HG02678 (cell line): ENCODE measurements at regions not wholly inside any gene's neighbourhood (a gene's known extent, or its start where the extent isn't known, plus 50 kb on each side); places are given as distances from the start of the nearest gene placed in this dataset.

ENCODE experiments used
- ATAC-seq: cut with Tn5 transposase; IDR thresholded peaks from one replicate; pipeline ENCODE4 v1.9.1; 2021; ENCODE audit warnings: mild to moderate bottlenecking, moderate library complexity; ENCODE audit not compliant: unreplicated experiment

DNA sequence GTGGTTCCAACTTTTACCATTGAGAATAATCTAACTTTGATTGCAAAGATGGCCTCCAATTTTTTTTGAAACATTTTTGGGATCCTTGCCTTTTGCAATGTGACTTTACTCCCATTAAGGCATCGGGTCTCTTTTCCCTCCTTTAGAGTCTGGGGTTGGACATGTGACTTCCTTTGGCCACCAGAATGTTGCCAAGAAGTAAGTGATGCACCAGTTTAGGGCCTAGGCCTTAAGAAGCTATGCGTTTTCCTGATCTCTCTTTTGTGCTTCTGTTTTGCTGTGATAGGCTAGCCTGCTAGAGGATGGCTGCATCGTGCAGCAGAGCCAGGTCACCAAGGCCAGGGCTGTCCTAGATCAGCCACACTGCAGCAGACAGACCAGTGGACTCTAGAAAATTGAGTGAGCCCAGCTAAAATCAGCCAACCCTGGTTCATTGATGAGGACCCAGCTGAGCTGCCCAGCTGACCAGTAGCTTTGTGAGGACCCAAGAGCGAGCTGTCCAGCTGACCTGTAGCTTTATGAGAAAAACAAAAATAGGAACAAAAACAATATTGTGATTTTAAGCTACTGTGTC lies 594.0 kb upstream of the JAG1 start:
- no peak for ATAC-seq

DNA sequence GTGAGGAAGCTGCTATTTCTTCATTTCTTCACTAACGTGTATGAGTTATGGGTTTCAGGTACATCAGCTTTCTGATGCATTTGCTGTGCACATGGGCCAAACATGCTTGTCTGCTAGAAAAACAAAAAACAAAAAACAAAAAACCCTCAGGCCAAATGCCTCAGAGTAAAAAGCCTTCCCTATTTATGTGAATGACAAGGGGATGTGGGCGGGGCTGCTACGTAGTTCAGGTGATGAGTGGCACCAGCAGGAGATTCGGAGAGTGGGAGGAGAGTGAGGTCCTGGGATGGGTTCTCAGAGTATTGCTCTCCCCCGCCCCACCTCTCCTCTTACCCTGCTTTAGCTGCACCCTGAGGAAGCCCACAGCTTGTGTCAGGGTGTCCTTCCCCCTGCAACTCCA lies 596.8 kb upstream of the JAG1 start:
- no peak for ATAC-seq

DNA sequence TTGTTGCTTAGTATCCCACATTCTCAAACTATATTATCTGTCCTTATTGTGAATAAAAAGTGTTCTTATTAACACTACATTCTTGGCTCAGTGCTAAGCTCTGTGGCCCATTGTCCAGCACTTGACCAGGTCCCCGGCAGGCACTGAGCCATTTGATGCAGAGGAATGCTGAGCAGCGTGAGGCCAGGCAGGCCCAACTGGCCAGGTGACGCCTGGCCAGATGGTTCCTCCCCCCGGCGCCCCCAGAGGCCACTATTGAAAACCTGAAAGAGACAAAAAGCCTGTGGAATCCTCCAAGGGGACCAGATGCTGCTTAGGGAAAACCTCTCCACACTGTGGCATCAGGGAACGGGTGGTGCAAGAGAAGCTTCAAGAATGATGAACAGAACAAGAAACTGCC lies 597.5 kb upstream of the JAG1 start:
- no peak for ATAC-seq

DNA sequence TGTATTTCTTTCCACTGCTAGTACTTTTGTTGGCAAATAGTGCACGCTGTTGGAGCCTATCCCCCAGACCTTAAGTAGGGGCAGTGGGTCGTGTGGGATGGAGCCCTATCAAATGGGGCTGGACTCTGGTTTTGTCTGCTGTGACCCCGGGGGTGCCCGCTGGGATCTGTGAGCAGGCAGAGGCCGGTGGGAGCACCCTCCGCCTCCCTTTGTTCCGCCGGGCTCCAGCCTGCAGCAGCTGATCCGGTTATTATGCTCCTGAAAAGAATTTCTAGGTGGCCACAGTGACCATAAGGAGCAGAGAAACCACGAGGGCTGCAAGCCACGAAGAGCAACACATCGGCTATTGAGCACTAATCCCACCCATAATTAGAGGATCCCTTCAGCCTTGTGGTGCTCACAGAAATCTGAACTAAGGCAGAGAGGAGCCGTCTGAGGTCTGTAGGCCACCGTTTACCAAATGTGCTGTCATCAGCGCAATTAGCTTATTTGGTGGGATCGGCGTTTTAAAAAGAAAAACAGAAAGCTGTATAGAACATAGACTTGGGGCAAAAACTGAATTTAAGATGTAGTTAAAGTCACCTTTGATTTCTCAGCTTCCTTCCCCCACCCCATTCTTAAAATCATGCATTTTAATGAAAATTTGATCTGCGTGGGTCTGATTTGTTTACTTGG lies 598.3 kb upstream of the JAG1 start:
- ATAC-seq: no peak

DNA sequence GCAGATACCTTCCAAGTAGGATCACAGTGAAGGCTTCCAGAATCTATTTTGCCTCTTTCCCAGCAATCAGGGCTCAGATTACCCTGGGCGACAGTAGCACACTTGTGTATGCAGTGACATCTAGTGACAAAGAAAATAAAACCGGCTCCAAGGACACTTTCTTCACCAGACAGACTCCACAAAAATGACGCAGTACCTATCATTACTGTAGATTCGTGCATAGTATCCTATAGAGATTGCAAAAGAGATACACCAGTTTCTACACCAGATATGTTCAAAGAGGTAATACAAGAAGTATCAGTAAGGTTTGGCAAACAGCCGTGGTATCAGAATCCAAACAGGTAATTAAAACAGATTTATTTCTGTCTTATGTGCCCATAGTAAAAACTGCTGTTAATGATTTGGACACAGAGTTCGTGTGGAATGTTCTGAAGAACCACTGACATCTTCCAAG lies 600.4 kb upstream of the JAG1 start:
- no peak for ATAC-seq

DNA sequence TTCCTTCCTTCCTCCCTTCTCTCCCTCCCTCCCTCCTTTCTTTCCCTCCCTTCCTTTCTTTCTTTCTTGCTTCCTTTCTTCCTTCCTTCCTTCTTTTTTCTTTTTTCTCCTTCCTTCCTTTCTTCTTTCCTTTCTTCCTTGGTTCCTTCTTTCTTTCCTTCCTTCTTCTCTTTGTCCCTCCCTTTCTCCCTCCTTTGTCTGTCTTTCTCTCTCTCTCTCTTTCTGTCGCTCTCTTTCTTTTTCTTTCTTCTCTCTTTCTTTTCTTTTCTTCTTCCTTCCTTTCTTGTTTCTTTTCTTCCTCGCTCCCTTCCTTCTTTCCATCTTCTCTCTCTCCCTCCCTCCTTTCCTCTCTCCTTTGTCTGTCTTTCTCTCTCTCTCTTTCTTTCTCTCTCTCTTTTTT lies 601.9 kb upstream of the JAG1 start:
- ATAC-seq: no peak

DNA sequence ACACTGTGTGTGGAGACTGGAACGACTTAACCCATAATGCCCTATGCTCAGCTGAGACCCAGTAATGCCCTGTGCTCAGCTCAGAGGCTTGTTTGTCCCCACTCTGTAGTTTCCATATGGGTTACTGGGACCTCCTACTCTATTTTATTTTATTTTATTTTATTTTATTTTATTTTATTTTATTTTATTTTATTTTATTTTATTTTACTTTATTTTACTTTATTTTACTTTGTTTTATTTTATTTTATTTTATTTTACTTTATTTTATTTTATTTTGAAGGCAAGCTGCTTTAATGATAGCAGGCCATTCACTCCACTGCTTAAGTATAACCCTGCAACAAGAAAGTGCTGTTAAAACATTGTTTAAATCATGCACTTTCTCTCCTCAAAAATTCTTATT lies 603.4 kb upstream of the JAG1 start:
- ATAC-seq: no peak

DNA sequence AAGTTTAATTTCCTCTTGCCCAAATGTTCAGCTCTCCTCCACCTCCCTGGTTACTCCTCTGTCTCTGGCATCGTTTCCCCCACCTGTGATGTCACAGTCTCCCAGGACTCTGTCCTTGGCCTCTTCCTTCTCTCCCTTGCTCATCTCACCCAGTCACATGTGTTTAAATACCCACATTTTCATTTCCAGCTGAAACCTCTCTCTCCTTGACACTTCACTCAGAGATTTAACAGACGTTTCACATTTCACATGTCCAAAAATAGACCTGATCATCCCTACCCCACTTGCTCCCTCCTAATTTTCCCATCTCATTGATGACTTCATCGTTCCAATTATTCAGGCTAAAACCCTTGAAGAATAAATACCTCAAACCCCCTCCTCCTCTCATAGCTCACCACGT lies 604.1 kb upstream of the JAG1 start:
- ATAC-seq: no peak

DNA sequence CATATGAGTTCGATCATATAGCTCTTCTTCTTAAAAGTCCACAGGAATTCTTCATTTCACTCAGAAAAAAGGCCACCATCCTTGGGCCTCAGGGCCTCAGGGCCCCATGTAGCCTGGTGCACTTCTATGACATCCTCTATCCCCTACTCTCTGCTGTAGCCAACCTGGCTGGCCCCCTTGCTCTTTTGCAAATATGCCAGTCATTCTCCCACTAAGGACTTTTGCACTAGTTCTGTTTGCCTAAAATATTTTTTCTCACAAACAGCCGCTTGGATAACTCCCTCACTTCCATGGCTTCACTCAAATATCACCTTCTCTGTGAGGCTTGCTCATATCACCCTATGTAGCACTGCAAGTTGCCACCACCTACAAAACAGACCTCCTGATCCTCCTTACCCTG lies 604.7 kb upstream of the JAG1 start:
- ATAC-seq: no peak

DNA sequence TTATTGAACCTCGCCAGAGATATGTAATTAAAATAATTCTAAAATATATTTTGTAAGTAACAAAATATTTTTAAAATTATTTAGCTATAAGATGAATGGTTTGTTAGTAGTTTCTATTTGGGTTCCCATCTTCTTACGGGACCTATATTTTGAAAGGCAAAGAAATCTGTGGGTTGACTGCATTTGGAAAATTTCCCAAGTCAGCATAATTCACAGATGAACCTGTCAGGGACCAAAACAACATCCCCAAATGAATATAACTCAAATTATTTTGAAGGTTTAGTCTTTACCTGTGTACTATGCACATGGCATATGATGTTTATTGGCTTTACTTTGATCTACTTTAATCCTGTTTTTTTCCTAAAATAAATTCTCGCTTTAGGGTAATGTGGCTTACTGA lies 607.4 kb upstream of the JAG1 start:
- ATAC-seq: no peak

DNA sequence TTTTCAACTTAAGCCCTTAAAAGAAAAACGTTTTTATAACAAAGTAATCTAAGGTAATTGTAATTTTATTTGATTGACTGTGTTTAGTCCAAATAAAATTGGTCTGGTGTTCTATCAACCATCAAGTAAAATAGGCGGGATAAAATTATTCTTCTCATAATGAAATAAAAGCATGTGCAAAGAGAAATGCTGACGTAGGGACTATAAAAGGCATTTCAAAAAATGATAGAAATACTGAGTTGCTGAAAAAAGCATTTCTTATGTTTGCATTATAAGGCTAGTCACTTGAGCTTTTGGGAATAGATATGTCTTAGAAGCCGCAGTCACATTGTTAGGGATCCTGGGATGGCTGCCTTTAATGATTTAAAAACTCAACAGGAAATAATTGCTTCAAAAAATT lies 608.0 kb upstream of the JAG1 start:
- ATAC-seq: no peak

DNA sequence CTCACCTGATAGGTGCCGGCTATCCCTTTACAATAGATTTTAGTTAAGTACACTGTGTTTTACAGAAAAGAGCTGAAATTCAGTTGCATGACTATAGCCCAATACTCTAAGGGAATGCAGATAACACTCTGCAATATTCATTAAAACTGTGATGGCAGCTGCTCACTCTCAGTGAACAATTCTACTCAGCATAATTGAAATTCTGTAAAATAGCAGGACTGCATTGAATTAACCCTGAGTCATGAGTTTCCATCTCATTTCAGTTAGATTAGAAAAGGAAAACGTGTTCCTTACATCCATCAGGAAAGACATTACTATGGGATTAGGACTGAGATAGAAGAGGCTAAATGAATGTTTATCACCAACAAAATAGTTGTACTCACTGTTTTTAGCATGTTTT lies 613.3 kb upstream of the JAG1 start:
- ATAC-seq: no peak

DNA sequence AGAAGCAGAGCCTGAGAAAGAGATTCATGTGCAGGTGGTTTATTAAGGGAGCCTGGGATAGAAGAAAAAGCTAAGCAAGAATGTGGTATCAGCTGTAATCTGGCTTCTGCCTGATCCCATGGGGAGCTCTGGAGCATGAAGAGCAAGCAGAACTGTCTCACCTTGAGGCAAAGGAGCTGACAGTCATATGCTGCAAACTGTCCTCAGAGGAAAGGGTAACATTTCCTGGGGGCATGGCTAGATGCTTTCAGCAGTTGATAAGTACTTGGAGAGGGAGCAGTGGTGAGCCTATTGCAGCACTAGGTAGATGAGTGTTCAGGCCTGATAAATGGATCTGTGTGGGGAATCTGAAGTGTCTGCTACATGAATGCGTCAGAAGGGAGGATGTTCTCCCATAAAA lies 621.5 kb upstream of the BTBD3 start:
- ATAC-seq: no peak

DNA sequence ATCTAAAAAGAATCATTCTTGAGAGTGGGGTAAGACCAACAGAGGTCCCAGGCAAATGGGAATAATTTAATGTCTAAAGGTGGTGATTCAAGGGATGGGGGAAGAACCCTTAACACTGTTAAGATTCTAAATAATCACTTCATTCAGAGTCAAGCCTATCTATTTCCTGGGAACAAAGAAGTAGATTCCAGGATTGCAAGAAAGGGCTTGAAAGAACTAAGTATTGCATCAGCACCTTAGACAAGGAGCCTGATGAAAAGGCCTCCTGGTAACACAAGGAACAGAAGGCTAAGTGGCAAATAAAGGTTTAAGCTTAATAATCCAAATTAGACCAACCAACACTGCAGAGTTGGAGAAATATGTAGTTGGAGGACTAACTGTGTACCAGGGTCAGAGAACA lies 620.7 kb upstream of the BTBD3 start:
- ATAC-seq: no peak

DNA sequence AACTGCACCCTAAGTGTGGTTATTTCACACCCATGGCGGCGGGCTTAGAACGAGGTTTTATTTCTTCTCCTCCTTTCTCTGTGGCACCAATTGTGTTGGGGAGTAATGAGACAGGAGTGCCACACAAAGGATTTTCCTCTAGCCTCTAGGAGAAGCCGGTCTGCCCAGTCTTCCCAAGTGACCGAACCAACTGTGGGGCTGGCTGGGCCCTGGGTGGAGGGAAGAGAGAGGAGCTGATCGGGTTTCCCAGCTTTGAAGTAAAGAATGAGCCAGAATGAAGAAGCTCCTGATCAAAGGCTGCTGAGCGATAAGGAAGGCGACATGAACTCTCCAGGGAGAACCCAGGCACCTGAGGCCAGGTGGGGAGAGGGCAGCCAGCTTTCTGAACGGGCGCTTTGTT lies 616.0 kb upstream of the BTBD3 start:
- no peak for ATAC-seq

DNA sequence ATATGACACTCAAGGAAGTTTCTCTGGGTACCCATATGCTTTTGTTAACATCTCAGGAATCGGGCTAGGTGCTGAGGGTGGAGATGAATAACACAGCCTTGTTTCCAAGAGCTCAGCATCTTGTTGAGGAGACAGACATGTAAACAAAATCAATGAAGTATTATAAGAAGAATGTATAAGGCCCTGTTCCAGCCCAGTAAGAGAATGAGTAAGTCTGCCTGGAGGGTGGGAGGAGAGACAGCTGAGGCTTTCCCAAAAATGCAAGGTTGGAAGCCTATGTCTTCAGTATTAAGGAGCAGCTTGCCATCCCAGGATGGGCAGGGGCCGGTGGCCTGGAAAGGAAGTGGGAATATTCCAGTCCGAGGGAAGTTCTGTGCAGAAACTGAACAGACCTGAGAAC lies 615.3 kb upstream of the BTBD3 start:
- no peak for ATAC-seq

DNA sequence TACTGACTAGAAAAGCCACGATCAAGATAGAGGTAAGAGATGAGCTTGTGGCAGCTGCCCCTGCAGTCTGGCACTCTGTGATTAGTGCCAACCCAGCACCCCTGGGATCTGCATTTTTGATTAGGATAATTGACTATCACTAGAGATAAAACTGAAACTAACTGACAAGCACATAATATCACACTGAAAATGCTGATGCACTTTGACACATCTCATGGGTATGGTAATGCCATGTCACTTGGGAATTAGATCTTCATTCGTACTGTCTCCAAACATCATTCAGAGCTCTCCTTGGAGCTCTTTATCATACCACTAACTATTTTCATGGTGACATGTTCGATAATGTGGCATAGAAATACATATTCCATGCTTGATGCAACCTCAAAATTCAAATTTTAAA lies 612.9 kb upstream of the BTBD3 start:
- no peak for ATAC-seq

DNA sequence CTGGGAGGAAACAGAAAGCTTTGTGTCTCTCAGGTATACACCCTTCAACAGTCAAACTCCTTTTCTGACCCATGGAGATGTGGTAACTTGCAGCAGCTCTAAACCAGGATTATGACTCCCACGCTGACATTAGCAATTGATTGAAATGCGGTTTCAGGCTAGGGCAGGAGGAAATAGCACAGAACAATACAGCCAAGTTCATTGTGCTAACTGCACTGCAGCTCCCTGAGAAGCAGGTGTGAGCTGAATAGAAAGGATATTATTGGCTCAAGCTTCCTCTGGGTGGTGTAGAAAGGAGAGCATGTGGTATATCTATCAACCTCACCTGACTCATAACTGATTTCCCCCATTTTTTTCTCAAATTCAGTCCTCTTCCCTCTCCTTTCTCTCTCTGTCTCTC lies 612.3 kb upstream of the BTBD3 start:
- no peak for ATAC-seq

DNA sequence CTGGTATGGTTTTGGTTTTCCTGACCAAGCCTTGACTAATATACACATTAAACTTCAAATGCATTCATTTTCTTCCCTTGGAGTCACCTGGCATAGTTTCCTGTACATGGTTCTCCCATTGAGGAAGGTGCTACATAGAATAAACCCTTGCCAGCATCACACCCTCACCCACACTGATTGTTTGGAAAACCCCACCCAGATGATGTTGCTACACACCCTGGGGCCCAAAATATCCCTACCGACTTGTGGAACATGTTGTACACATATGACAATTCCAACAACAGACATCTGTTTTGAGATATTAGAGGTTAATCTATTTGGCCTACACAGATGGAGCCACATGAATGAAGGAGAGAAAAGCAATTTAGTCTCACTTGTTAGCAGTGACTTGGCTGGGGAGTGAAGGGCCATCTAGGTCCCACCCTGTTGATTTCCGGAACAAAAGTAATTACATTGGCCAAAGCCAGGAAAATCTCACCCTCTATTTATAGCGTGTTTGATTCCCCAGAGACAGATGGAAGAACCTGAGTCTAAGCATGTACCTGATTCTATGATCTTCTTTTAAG lies 606.0 kb upstream of the BTBD3 start:
- ATAC-seq: no peak

DNA sequence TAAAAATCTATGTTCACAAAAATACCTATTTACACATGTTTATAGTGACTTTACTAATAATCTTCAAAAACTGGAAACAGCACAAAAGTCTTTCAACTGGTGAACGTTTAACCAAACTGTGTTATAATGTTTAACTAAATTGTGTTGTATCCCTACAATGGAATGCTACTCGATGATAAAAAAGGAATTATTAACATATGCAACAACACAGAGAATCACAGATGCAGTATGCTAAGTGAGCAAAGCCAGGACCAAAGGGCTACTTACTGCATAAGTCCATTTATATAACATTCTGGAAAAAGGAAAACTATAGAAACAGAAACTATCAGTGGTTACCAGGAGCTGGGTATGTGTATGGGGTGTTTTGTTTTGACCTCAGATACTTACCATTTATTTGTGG lies 602.2 kb upstream of the BTBD3 start:
- no peak for ATAC-seq

DNA sequence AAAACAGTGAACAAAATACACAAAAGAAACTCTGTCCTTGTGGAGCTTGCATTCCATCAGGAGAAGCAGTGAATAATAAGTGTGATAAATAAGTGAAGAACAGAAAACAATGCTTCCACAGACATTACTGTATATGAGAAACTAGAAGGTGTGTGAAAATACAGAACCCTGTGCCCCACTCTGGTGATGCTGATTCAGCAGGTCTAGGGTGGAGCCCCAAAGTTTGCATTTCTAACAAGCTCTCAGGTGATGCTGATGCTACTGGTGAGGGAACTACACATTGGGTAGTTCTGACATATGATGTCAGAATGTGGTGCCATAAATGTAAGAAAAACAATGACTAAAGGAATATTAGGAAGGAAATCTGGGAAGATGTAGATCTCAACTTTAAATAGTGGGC lies 601.4 kb upstream of the BTBD3 start:
- ATAC-seq: no peak

DNA sequence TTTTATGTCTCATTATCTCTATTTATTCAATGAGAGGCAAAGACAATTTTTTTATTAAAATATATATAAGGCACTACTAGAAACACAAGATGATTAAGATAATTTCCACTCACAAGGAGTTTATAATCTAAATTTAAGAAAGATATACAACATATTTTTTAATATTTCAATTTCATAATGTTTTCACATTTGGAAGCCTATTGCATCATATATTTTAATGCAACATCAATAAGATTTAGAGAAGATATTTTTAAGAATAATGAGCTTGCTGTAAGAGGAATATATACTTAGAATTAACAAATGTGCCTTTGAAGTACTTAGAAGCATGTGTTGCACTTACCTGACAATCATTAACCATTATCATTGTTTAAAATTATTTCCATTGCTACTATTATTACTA lies 597.7 kb upstream of the BTBD3 start:
- ATAC-seq: no peak

DNA sequence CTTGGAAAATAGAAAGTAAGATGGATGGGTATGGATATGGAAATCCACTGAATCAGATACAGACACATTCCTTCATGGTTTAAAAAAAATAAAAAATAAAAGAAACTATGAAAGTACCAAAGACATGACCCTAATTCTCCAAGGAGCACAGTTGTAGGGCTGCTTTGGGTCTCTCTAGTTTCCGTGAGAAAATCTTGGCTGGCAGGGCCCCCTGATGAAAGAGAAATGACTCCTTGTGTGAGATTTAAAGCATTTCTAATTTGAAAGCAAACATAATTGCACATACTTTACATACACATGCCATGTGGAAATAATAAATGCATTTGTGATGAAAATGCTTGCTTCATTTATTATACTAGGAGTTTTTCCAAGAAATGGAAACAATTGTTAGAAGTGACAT lies 593.9 kb upstream of the BTBD3 start:
- no peak for ATAC-seq
